Stimulated activated naive CD8-positive, alpha-beta T cell treated with anti-CD3 and anti-CD28 coated beads, Interleukin-15, amount 100 ng/mL, for 72 hours (primary cell): ENCODE measurements at regions not wholly inside any gene's neighbourhood (a gene's known extent, or its start where the extent isn't known, plus 50 kb on each side); places are given as distances from the start of the nearest gene placed in this dataset.

Experiments
- ATAC-seq: fragments of 150-1000 bp; cut with Tn5 transposase; 2 replicates; pipeline ENCODE4 v1.10.0; 2021; ENCODE audit warnings: mild to moderate bottlenecking, moderate library complexity
- DNase-seq, 2 donors: peaks; one replicate each; pipeline ENCODE4 v3.0.0; 2021 to 2022
- H3K27ac Mint-ChIP-seq, 2 donors: one replicate each; pipeline ENCODE4 v1.8.0; 2022; ENCODE audit warnings: mild to moderate bottlenecking in 2 of 2, mixed read lengths in 2 of 2, moderate library complexity in 2 of 2
- H3K27me3 Mint-ChIP-seq: one replicate; pipeline ENCODE4 v1.8.0; 2022; ENCODE audit warnings: mixed read lengths
- H3K4me1 Mint-ChIP-seq: one replicate; pipeline ENCODE4 v1.8.0; 2022; ENCODE audit warnings: mild to moderate bottlenecking, mixed read lengths
- H3K4me3 Mint-ChIP-seq, 2 donors: one replicate each; pipeline ENCODE4 v1.8.0; 2022; ENCODE audit warnings: mild to moderate bottlenecking in 2 of 2, mixed read lengths in 2 of 2, moderate library complexity in 1 of 2
- H3K9me3 Mint-ChIP-seq, 2 donors: one replicate each; pipeline ENCODE4 v1.8.0; 2022; ENCODE audit warnings: mixed read lengths in 2 of 2

GRCh38 chr3:15958692-15959433 is 161.1 kb upstream of the ANKRD28 start:
- peaks cover 0 to 4% of the 10 kb centered on the region in 2 donors for H3K9me3 Mint-ChIP-seq
- DNase-seq, result no peak
- ATAC-seq, result no peak
- no peak overlapping the region for H3K27ac Mint-ChIP-seq
- no peak overlapping the region for H3K4me3 Mint-ChIP-seq
- H3K27me3 Mint-ChIP-seq, result peaks cover 7% of the 10 kb centered on the region
- H3K4me1 Mint-ChIP-seq, result no peaks in the 10 kb centered on the region

DNA sequence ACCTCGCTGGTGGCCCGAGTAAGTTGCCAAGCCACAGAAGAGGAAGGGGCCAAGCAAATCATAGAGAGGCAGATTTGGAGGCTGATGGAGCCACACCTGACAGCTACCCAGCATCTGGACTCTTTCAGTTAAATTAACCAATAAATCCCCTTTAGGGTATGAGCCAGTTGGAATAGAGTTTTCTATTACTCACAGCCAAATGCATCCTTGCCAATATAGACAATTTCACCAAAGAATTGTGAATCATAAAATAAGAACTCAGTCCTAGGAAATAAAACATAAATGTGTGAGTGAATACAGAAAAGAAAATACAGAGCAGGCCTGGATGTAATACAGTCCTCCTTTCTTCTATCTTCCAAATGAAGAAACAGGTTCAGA is 161.6 kb upstream of the ANKRD28 start:
- Mint-ChIP-seq H3K9me3 (peaks cover 0 to 4% of the 10 kb centered on the region in 2 donors), H3K4me1 (no peaks in the 10 kb centered on the region), H3K27ac (no peak overlapping the region), H3K27me3 (peaks cover 7% of the 10 kb centered on the region), H3K4me3 (no peak overlapping the region)
- DNase-seq (no peak), ATAC-seq (no peak)

DNA sequence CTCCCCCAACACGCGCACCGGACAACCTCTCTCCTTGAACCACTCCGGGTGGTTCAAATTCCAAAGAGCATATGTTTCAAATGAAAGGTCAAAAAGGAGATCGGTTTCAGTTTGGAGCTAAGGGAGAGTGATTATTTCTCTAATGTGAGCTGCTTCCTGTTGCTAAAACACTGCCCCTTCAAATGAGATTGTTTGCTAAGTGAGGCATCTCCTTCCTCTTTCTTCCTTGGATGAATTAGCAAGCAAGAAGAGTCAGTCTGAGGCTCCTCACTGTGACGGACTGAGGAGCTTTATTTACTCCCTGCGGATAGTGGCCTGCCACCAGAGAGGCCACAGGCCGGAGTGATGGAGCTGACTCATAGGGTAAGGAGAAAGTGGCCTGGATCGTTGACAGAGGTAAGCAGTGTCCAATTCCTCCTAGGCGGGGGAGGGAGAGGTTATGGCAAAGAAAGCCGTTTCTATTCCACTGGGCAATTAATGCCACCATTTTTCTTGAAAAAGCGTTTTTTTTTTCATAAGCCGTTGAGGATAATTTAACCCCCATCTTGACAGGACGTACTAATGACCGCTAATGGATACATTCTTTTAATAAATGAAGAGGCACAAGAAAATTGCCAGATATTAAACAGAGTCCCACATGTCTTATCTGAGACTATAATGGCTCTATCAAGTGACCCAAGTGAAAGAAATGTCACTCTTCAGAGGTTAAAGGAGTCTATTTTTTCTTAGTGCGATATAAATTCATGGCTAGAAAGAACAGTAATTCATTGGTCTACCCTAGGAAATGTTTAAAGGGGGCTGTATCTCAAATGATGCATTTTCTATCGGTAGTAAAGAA is 167.0 kb upstream of the ANKRD28 start:
- no peak for ATAC-seq
- no peak overlapping the region for H3K27ac Mint-ChIP-seq
- H3K4me3 Mint-ChIP-seq, result no peak overlapping the region
- peaks cover 0 to 4% of the 10 kb centered on the region in 2 donors for H3K9me3 Mint-ChIP-seq
- H3K4me1 Mint-ChIP-seq, result no peaks in the 10 kb centered on the region
- peaks cover 7% of the 10 kb centered on the region for H3K27me3 Mint-ChIP-seq
- no peak for DNase-seq

DNA sequence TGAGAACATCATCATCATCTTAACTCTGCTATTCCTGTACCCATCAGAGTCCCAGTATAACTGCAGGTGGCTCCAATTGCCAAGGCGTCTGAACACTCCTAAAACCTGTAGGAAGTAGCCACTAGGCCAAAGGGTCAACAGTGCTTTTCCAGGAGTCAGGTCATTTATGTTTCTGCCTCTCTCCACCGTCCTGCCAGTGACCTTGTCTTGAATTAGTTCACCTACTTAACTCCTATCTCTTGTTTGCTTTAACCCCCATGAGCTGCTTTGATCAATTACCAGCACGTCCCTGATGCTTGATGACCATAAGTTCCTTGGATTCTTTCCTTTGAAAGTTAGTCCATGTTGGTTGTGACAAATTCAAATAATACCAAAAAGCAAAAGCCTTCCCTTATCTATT is 169.8 kb upstream of the ANKRD28 start:
- ATAC-seq, result no peak
- DNase-seq, result no peak
- Mint-ChIP-seq H3K9me3 (no peaks in the 10 kb centered on the region), H3K27ac (no peak overlapping the region), H3K27me3 (peaks cover 7% of the 10 kb centered on the region), H3K4me3 (no peak overlapping the region), H3K4me1 (no peaks in the 10 kb centered on the region)

- ATAC-seq, result no peak
- no peak for DNase-seq
- Mint-ChIP-seq H3K4me1 (no peaks in the 10 kb centered on the region), H3K4me3 (no peak overlapping the region), H3K27ac (peak overlapping the region in 1 of 2 donors; percentile 3), H3K27me3 (peaks cover 1% of the 10 kb centered on the region), H3K9me3 (no peaks in the 10 kb centered on the region)
Observed at GRCh38 chr3:15969874-15970640, 172.3 kb upstream of the ANKRD28 start.

DNA sequence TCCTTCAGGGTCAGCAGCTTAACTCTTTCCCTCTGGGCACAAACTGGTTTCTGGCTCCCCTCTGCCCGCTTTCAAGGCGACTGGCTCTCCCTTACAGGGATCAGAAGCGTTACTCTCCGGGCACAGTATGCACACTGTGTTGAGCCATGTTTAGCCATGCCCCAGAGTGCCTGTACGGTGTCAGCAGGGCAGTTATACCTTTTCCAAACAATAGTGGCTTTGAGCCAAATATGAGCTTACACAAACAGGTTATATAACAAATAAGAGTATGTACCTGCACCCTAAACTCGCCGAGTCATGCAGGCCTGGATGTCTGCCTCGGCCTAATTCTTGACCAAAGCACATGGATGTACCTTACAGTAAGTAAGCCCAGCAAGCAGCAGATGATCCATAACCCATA is 175.6 kb upstream of the ANKRD28 start:
- Mint-ChIP-seq H3K9me3 (no peaks in the 10 kb centered on the region), H3K27me3 (peaks cover 8% of the 10 kb centered on the region), H3K27ac (no peak overlapping the region), H3K4me1 (no peaks in the 10 kb centered on the region), H3K4me3 (no peak overlapping the region)
- ATAC-seq (no peak), DNase-seq (no peak)

- Mint-ChIP-seq H3K9me3 (no peaks in the 10 kb centered on the region), H3K27me3 (peaks cover 8% of the 10 kb centered on the region), H3K4me1 (no peaks in the 10 kb centered on the region), H3K4me3 (no peak overlapping the region), H3K27ac (peak overlapping the region in 1 of 2 donors; percentile 15)
- ATAC-seq, result no peak
- no peak for DNase-seq
Observed at GRCh38 chr3:15973940-15974339, 176.2 kb upstream of the ANKRD28 start.

GRCh38 chr3:15974647-15975046 is 176.9 kb upstream of the ANKRD28 start:
- Mint-ChIP-seq H3K27me3 (peaks cover 8% of the 10 kb centered on the region), H3K4me1 (no peaks in the 10 kb centered on the region), H3K9me3 (no peaks in the 10 kb centered on the region), H3K4me3 (no peak overlapping the region), H3K27ac (no peak overlapping the region)
- no peak for ATAC-seq
- DNase-seq, result no peak

GRCh38 chr3:15976524-15976923 is 178.7 kb upstream of the ANKRD28 start:
- Mint-ChIP-seq H3K9me3 (no peaks in the 10 kb centered on the region), H3K27ac (no peak overlapping the region), H3K4me3 (no peak overlapping the region), H3K27me3 (peaks cover 8% of the 10 kb centered on the region), H3K4me1 (no peaks in the 10 kb centered on the region)
- ATAC-seq, result no peak
- DNase-seq, result no peak

- ATAC-seq (no peak), DNase-seq (no peak)
- Mint-ChIP-seq H3K27ac (no peak overlapping the region), H3K4me3 (no peak overlapping the region), H3K27me3 (peaks cover 8% of the 10 kb centered on the region), H3K9me3 (no peaks in the 10 kb centered on the region), H3K4me1 (no peaks in the 10 kb centered on the region)
Observed at GRCh38 chr3:15977090-15977489, 179.3 kb upstream of the ANKRD28 start.

DNA sequence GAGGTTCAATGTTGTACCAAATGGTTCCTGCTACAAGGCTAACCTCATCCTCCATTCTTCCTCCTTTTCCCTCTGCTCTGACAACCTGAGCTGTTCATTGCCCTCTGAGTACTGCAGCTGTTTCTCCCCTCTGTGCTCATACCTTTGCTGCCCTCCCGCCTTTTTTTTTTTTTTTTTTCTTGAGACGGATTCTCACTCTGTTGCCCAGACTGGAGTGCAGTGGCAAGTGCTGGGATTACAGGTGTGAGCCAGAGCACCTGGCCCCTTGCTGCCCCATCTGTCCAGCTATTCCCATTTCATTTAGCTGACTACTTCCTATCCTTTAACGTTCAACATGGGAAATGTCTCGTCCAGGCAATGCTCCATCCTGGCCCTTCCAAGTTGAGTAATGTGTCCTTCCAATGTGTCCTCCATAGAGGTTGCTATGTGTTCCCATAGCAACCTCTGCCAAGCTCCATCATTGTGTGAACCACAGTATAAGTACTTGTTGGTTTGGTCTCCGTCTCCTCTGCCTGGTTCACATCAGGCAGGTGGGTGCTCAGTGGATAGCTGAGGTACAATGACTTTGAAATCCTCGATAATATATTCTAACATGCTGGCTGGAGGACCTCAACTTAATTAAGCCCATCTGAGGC is 179.9 kb upstream of the ANKRD28 start:
- no peaks in the 10 kb centered on the region for H3K4me1 Mint-ChIP-seq
- no peak for ATAC-seq

GRCh38 chr3:15978801-15979200 is 181.0 kb upstream of the ANKRD28 start:
- Mint-ChIP-seq H3K4me1 (no peaks in the 10 kb centered on the region), H3K4me3 (no peak overlapping the region), H3K27me3 (peaks cover 8% of the 10 kb centered on the region), H3K27ac (no peak overlapping the region), H3K9me3 (no peaks in the 10 kb centered on the region)
- no peak for DNase-seq
- ATAC-seq, result no peak

More for the DNA sequence above, 179.9 kb upstream of the ANKRD28 start:
- Mint-ChIP-seq H3K9me3 (no peaks in the 10 kb centered on the region), H3K27me3 (peaks cover 8% of the 10 kb centered on the region), H3K4me3 (no peak overlapping the region), H3K27ac (no peak overlapping the region)
- no peak for DNase-seq

- Mint-ChIP-seq H3K27ac (no peak overlapping the region), H3K27me3 (peaks cover 8% of the 10 kb centered on the region), H3K4me3 (no peak overlapping the region), H3K9me3 (no peaks in the 10 kb centered on the region), H3K4me1 (no peaks in the 10 kb centered on the region)
- DNase-seq, result no peak
- no peak for ATAC-seq
Observed at GRCh38 chr3:15979495-15979894, 181.7 kb upstream of the ANKRD28 start.

GRCh38 chr3:15979900-15980299 is 182.1 kb upstream of the ANKRD28 start:
- H3K4me1 Mint-ChIP-seq, result no peaks in the 10 kb centered on the region
- no peak overlapping the region for H3K4me3 Mint-ChIP-seq
- no peaks in the 10 kb centered on the region for H3K9me3 Mint-ChIP-seq
- no peak overlapping the region for H3K27ac Mint-ChIP-seq
- peaks cover 8% of the 10 kb centered on the region for H3K27me3 Mint-ChIP-seq
- ATAC-seq (no peak), DNase-seq (no peak)

DNA sequence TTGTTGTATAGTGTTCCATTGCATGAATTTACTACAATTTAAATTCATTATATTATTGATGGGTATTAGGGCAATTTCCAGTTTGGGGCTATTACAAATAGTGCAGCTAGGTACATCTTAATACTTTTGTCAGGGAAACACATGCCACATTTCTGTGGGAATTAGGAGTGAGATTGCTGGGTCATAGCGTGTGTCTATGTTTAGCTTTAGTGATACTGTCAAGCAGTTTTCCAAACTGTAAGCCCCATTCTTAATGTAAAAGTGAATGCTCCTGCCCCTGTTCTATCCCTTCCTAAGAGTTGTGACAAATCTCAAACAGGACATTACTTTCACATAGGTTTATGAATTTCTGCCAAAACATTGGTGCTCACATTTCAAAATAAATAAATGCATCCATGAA is 184.5 kb upstream of the ANKRD28 start:
- Mint-ChIP-seq H3K4me1 (no peaks in the 10 kb centered on the region), H3K9me3 (peaks cover 4 to 19% of the 10 kb centered on the region in 2 donors), H3K27me3 (no peaks in the 10 kb centered on the region), H3K27ac (no peak overlapping the region), H3K4me3 (no peak overlapping the region)
- ATAC-seq (no peak), DNase-seq (no peak)
